ENCODE measurements at regions not wholly inside any gene's neighbourhood (a gene's known extent, or its start where the extent isn't known, plus 50 kb on each side); places are given as distances from the start of the nearest gene placed in this dataset.
"Not testable (repeated sequence)": the region's sequence is repeated elsewhere in the genome, so short reads cannot be mapped to it uniquely, and the experiment has no call there.

DNA sequence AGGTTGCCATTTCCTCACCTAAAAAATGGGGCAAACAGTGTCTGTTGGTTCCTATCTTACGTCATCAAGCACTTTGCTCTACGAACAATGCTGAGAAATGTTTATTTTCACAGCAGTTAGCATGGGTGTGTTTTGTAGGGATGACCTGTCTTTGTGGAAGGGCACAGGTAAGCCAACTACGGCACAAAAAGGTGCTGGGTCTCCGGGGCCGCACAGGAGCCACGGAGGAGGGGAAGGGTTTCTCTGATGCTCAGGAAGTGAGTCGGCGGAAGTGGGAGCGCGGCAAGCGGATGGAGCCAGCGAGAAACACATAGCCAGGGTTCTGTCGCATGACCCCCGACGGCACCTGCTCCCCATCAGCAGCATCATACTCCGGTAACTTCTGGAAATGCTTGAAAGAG lies 65.6 kb upstream of the TCL1B start:
- DNase-seq (ENCODE audit: low spot score in 2 of 2), result no peak
- TF ChIP-seq, protein P1, sequence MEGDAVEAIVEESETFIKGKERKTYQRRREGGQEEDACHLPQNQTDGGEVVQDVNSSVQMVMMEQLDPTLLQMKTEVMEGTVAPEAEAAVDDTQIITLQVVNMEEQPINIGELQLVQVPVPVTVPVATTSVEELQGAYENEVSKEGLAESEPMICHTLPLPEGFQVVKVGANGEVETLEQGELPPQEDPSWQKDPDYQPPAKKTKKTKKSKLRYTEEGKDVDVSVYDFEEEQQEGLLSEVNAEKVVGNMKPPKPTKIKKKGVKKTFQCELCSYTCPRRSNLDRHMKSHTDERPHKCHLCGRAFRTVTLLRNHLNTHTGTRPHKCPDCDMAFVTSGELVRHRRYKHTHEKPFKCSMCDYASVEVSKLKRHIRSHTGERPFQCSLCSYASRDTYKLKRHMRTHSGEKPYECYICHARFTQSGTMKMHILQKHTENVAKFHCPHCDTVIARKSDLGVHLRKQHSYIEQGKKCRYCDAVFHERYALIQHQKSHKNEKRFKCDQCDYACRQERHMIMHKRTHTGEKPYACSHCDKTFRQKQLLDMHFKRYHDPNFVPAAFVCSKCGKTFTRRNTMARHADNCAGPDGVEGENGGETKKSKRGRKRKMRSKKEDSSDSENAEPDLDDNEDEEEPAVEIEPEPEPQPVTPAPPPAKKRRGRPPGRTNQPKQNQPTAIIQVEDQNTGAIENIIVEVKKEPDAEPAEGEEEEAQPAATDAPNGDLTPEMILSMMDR (IDR thresholded peaks at IDR 0.05), result no peak
- H3K27ac ChIP-seq, result no peak overlapping the region
- H3K9me3 ChIP-seq, result no peaks in the 10 kb centered on the region
- H3K36me3 ChIP-seq, result no peaks in the 10 kb centered on the region
- H3K4me1 ChIP-seq, result no peaks in the 10 kb centered on the region
- H3K4me3 ChIP-seq, result no peak overlapping the region
- no peaks in the 10 kb centered on the region for H3K27me3 ChIP-seq
- intact Hi-C loops (cut with DNase I), result no loop called here

DNA sequence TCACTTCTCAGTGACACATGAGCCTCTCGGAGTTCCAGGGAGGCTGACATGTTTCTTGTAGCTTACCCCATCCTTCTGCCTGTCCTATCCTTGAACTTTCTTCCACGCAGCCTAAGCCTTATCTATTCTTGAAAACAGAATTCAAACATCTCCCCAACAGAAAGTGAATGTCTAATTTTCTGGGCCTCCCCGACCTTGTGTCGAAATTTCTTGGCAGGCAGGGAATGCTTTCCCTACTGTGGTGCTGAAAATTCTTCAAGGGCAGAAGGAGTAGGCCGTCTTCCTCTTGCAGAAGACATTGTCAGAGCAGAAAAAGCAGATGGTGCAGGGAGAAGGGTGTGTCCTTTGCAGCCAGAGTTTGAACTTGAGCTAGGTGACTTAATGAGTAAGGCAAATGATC lies 63.0 kb upstream of the TCL1B start:
- TF ChIP-seq, protein P1 (IDR thresholded peaks at IDR 0.05), result no peak
- intact Hi-C loops (cut with DNase I), result no loop called here

DNA sequence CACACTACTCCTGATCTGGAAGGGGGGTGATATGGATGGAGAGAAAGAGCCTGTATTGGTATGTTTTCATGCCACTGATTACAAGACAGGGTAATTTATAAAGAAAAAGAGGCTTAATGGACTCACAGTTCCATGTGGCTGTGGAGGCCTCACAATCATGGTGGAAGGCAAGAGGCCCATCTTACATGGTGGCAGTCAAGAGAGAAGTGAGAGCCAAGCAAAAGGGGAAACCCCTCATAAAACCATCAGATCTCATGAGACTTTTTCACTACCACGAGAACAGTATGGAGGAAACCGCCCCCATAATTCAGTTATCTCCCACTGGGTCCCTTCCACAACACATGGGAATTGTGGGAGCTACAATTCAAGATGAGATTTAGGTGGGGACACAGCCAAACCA lies 60.5 kb upstream of the TCL1B start:
- H3K4me3 ChIP-seq; DNase-seq (ENCODE audit: low spot score in 2 of 2); H3K36me3 ChIP-seq; H3K27me3 ChIP-seq; H3K9me3 ChIP-seq; H3K27ac ChIP-seq; H3K4me1 ChIP-seq; intact Hi-C loops (cut with DNase I): not testable (repeated sequence)

More for the DNA sequence above, 63.0 kb upstream of the TCL1B start:
- DNase-seq (ENCODE audit: low spot score in 2 of 2), result no peak
- H3K4me1 ChIP-seq, result no peaks in the 10 kb centered on the region
- no peak overlapping the region for H3K27ac ChIP-seq
- no peaks in the 10 kb centered on the region for H3K9me3 ChIP-seq
- H3K27me3 ChIP-seq, result no peaks in the 10 kb centered on the region
- no peak overlapping the region for H3K4me3 ChIP-seq
- no peaks in the 10 kb centered on the region for H3K36me3 ChIP-seq

DNA sequence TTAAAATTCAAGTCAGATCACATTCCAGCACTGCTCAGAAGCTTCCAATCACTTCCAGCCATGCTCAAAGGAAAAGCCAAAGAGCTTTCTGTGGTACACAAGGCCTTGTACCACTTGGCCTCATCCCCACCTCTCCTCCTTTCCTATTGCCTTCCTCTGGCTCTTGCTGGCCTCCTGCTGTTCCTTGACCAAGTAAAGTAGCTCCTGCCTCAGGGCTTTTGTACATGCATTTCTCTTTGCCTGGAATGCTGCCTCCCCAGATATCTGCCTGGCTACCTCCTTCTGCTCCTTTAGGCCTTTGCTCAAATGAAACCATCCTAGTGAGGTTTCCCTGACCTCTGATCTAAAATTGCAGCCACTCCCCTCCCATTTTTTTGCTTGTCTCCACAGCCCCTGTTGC lies 51.2 kb upstream of the TCL1B start:
- no peak for DNase-seq (ENCODE audit: low spot score in 2 of 2)
- Histone ChIP-seq H3K9me3 (no peaks in the 10 kb centered on the region), H3K4me3 (no peak overlapping the region), H3K36me3 (no peaks in the 10 kb centered on the region), H3K4me1 (no peaks in the 10 kb centered on the region), H3K27me3 (no peaks in the 10 kb centered on the region), H3K27ac (no peak overlapping the region)
- TF ChIP-seq, protein P1 (IDR thresholded peaks at IDR 0.05), result no peak
- intact Hi-C loops (cut with DNase I), result no loop called here
